CD4-positive, alpha-beta T cell treated with Interleukin-4 for 1 hour (primary cell): ENCODE measurements at regions not wholly inside any gene's neighbourhood (a gene's known extent, or its start where the extent isn't known, plus 50 kb on each side); places are given as distances from the start of the nearest gene placed in this dataset.

Experiments
- DNase-seq, 2 donors: peaks; one replicate each; pipeline ENCODE4 v3.0.0-alpha.2; 2020 to 2022

DNA sequence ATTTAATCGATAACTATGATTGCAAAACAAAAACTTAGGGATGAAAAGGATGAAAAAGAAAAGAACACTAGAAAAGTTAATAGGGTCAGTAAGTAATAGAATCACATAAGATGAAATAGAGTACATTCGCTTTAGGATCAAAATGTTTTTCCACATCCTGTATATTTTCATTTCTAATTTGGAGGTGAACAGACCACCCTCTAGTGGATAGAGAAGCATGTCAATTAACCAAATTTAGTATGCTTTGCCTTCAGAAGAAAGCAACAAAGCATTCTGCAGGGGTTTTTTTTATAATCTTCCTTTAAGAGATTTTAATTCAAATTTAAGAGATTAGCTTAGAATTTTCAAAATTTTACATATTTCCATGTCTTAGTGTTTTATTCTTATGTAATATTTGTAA is 611.0 kb upstream of the SGCG start:
- DNase-seq = no peak

DNA sequence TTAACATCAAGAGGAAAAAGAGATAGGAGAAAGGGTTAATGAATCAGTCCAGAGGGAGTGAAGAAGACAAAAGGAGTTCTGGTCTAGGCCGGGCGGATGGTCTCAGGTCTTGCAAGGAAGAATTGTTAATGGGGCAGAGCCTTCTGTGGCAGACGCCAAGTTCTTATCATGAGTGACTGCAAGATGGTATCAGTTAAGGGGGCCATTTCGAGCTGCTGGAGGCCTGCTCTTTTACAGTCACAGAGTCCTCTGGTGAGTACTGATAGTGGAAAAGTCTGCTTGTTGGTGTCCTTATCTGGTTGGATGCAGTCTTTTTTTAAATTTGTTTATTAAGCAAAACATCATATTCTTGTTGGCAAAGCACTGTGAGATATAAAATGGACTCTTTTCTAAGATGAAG is 590.9 kb upstream of the SGCG start:
- DNase-seq = no peak

DNA sequence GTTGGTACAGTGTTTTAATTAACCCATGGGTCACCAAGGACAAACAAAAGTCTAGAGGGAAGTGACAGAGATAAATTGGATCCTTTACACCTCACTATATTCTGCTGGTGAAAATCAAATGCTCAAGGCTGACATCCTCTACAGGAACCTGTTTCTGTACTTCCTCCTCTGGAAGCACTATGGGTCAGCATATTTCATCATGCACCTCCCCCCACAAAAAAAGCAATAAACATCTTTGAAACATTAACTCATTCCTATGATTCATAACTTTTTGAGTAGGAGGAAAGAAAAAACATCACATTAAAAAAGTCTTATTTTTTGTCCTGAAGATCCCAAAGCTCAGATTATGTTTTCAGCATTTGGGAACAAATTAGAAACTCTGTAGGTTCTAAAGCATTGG is 588.3 kb upstream of the SGCG start:
- DNase-seq = no peak

DNA sequence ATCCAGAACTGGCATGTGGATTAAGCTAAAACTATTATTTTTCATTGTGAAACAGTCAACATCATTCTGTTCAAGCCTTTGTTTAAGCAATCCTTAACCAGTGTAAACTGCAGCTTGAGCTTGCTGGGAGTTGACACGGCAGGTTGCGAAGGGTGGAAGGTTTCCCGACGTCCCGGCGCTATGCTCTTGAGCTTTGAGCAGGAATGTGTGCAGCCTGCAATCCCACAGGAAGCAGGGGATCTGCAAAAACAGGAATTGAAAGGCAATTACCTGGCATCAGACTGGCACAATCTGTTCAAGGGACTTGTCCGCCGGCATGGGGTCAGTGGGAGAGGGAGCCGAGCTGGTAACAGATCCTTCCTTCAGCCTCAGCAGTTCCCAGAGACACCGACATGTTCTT is 586.7 kb upstream of the SGCG start:
- no peak for DNase-seq

DNA sequence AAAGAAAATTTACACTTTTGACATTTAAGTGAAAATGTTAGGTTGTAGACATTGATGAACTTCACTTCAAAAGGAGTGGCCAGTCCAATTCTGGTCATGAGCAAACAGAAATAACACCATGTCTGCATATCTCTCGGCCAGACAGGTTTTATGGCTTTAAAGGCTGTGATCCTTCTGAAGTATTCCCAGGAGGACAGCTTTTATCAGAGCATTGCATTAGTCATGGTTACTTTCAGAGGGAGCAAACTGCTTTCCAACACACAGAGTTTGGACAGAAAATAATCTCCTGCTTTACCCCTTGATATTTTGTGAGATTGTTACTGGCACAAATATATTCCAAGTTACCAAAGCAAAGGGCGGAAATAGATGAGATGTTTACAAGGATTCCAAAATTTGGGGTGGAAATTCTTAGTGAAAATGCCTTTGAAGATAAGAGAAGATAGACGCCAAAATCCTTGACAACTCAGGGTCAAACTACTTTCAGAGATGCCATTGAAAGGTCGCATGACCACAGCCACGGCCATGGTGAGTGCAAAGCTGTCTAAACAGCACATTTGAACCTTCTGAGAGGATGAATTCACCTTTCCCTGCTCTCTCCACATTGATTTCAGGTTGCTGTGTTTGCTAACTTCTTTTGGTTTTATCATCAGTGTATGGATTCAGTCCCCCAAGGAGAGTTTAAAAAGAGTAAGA is 584.5 kb upstream of the SGCG start:
- no peak for DNase-seq

DNA sequence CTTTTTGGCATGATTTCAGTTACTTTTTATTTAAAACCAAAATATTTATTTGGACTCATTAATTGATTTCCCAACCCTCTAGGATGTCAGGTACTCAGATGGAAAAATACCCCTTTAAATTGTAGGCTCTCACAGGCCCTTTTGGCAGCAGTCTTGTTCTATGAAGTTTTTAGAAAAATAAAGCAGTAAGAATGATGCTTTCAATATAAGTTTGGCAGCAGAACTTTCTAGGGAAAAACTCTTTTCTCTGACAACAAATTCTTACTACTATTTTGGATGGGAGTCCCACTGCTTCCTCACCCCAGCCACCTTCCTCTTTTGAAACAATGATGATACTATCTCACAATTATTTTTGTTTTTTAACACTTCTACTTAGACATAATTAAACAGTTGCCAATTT is 581.6 kb upstream of the SGCG start:
- no peak for DNase-seq

DNA sequence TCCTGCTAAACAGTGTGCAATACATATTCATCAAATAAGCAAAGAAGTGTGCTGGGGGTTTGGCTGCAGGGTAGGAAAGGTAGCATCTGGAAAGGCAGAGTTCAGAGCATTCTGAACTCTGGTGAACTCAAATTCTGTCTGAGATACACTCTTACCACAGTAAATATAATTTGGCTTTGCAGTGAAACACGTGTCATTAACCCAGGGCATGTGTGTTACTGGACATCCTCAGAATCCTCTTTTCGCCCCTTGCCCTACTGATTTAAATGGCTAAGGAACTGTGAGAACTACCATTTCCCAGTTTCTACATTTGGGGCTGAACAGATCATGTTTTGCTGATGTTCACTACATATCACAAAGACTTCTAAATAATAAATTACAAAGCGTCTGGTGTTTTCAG is 562.8 kb upstream of the SGCG start:
- DNase-seq = no peak

DNA sequence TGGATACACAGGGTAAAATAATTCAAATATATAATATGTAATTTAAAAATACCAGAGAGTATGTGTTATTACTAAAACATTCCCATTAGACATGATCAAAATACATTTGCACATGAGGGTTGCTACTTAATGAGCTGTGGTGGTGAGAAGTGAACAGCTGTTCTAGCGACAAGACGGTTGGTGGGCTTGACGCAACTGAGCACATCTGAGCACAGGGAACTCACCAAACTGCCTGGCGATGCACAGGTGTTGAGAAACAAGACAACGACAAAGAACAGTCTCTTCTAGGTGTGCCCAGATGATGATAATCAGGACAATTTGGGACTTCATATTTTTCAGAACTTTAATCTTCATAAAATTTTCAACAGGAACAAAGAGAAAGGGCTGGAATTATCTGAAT is 555.1 kb upstream of the SGCG start:
- no peak for DNase-seq

DNA sequence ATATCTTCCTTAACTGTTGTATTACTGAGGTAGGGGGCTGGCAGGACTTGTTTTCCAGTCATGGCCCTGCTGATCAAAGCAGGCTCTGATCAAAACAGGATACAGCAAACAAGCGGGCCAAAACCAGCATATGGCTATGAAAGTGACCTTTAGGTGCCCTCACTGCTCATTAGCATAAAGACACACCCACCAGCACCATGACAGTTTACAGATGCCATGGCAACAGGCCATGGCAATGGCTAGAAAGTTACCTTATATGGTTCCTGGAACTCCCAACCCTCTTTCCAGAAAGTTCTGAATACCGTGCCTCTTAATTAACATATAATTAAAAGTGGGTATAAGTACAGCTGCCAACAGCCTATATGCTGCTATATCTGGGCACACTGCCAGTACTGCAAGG is 551.4 kb upstream of the SGCG start:
- DNase-seq = no peak

DNA sequence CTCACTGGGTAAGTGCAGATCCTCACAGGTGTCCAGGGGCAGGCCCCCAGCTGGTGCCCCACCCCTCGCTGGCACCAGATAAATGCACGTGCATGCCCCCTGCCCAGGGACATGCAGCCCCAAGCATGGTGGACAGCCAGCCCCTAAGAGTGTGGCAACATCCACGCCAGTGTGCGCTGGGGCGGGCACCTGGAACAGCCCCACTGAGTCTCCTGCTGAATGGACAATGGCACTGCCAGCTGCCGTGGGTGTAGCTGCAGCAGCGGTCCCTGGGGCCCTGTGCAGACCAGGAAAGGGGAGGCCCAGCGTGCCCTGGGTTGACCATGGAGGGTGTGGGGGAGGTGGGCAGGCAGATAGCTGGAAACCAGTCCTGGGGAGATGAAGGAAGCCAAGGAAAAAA is 538.7 kb upstream of the SGCG start:
- no peak for DNase-seq

DNA sequence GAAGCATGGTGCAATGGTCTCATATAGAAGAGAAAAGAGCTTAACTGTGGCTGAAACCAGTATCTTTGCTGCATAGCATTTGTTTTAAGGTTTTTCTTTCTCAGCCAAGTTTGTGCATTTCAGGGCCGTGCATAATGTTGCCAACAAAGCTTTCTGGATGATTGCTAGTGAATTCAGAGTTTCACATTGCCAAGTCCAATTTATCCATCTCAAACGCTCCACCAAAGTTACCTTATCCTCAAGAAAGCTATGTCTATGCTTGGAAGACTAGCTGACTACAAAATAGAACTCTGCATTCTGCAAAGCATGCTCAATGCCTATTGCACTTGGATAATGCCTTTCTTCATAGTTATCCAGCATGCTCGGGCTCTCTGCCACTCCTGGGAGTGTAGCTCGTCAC is 535.8 kb upstream of the SGCG start:
- DNase-seq = no peak

DNA sequence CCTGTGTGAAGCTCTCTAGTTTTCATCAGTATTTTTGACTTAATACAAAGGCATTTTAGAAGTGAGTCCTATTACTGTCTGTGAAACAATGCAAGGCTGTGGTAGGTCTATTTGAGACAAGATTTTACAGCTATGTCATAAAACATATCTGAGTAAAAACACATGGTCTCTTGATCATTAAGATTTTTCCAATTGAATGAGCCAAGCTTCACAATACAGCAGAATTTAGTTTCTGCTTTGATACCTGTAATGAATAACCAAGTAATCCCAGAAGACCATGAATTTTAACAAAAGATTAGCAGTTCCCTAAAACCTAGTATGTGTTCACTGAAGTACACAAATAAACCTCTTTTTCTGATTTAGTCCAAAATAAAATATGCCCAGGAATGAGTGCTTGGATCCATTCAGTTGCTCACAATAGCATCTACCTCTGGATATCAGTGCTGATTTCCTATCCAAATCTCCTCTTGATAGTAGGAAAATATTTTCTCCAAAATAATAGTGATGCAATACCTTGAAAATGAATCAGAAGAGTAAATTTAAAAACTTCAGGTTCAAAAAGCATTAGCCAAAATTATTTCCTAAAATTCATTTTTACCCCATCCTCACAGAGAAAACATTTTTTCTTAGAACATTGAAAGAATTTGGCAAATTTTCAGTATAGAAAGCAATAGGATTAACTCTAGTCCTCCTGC is 533.5 kb upstream of the SGCG start:
- DNase-seq = no peak

DNA sequence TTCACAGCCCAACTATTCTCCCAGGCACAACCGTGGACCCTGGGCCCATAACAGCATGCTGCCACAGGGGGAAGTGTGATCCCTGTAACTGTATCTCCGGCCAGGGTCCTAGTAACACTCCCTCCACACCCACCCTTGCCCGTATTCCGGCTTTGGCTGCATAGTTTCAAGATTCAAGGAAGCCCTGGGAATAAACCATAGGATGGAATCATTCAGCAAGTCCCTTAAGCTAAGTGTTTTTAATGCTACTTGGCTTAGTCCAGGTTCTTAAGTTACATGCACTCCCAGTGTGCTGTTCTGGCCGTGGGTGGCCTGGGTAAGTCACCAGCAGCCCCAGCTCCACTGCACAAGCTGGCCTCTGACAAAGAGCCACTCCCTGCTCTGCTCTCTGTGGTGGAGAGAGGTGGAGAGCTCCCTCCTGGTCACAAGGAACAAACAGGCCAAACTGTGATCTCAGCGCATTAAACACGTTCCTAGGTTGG is 532.4 kb upstream of the SGCG start:
- DNase-seq = no peak

DNA sequence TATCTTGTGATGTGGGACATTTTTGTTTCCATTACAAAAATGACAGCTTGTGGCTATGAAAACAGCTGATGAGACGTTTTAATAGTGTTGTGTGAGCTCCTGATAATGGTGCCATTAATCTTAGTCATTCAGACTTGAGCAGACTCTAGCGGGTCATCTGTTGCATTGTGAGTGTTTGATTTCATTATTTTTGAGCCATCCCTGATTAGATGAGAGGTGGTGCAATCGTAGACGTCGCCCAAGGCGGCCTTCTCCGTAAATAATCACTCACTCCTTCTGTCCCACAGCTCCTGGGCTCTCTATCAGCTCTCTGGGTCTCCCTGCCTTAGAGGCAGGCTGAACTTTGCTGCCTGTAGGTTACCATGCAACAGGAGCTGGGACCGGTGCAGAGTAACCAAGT is 528.0 kb upstream of the SGCG start:
- no peak for DNase-seq

DNA sequence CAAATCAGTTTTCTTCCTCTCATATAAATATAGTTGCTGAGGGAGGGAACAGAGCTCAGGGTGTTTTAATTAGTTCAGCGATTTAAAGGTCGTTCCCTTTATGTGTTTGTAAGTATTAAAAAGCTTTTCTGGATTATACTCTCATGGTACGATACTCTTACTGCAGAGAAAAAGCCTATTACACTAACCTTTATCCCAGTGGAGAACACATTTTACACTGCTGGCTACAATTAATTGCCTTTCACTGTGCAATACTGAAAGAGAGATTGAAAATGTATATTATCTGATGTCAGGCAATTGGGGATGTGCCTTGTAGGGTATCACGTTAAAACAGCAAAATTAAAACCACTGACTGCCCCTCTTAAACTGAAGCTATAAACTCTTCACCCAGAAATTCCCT is 526.9 kb upstream of the SGCG start:
- DNase-seq = no peak

DNA sequence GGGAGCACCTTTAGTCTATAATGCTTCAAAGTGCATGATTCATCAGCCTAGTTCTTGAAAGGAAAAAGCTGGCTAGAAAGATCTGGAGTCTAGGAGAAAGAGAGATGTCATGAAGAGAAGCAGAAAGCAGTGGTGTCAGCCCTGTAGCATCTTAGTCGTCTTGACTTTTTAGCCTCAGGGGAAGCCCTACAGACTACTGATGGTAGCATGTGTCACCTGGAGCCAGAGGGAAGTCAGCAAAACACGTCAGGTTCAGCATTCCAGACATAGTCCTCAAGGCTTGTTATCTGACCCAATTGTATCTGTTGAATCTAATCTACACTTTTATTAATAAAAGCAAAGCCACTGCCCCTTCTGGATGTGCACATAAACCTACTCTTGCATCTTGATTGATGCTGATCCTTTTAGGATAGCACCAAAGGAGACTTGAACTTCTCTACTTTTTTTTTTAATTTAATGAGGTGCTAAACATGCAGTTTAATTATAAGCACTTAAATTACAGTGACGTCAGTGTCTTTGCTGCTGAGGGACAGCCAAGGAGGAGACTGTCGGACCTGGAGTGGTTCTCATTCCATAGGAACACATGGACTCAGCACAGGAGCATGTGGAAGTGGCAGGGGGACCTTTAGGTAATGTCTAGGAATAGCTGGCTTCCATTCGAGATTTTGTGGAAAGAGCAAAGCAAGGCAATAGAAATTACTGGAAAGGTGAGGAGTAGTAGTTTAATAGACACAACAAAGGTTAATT is 525.5 kb upstream of the SGCG start:
- no peak for DNase-seq

DNA sequence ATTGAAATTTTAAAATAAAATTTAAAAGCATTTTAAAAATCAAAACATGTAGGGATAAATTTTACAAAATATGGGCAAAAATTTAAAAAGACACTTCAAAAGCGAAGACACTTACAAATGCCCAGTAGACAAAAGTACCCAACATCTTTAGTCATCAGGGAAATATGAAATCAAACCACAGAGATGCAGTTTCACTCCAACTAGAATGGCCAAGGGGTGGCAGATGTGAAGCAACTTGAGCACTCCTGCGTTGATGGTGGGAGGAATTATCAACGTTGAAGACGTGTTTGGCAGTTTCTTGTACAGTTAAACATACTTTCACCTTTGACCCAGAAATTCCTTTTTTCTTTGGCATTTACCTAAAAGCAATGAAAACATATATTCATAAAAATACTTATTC is 518.0 kb upstream of the SGCG start:
- no peak for DNase-seq

DNA sequence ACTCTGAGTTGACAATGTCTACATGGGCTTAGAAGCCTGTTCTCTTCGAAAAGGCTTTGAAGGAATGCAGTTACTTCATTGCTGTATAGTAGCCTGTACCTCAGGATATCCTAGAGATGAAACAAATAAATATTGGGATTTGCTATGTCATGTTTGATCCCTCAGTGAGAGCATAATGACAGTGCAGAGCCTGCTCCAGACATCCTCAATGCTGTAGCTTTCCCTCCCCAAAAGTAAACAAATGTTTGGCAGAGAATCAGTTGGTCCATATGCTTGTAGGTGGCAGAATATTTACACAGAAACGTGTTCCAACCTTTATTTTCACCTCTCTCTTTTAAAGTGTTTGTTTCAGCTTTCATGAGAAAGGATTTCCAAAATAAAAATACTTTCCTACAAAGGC is 515.3 kb upstream of the SGCG start:
- no peak for DNase-seq

DNA sequence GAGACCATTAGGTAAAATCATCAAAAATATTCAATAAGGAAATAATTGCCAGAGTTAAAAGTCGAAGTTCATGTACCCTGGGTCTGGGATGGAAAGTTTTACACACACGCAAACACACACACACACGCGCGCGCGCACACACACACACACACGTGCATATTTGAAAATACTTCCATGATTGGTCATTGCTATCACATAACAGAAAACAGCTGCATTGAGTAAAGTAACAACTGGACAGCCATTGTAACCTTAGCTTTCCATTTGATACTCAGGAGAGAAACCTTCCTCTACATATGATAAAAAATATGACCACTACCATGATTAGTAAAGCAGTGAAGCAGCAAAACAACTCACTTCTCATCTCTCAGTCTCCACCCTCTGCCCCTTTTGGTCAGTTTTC is 490.0 kb upstream of the SGCG start:
- no peak for DNase-seq

DNA sequence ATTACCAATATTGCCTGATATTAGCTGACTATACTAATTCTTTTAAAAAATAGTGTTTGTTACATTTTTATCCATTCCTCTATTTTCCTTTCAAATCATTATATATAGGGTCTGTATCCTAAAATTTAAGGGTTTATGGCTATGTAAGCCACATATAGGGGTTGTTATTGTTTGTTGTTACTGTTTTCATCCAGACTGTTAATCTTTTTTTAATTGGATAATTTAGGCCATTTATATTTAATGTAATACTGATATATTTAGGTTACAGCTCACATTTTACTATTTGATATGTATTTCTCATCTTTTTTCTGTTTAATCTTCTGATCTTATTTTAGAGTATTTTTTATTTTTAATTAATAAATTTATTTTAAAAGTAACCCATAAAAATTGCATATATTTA is 487.1 kb upstream of the SGCG start:
- no peak for DNase-seq

DNA sequence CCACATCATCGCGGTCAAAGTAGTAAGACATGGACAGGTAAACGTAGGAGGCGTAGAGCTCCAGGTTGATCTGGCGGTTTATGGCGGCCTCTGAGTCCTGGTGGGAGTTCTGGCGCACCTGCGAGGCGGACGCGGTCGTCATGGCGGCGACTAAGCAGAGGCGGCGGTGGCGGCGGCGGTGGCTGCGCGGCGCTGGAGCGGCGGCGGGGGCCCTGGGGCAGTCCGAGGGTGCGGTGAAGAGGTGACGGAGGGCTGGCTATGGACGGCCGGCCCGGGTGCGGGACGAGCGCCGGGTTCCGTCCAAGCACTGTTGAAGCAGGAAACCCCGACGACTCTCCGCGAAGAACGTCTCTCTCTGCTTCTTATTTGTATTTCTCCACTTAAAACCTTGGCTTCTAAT is 484.3 kb upstream of the SGCG start:
- no peak for DNase-seq

DNA sequence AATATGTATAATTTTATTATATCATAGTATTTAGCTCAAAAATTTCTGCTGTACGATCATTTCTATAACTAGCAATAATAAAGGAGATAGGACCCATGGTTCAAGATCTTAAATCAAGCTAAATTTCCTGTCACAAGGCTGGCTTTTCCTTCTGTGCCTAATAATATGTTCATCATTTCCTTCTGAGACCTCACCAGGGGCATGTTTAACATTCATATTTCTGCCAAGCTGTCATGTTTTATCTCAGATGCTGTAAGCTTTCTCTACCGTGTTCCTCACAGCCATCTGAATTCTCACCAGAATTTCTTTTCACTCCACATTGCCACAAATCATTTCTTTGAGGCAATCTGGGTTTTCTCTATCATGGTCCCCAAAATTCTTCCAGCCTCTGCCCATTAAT is 482.3 kb upstream of the SGCG start:
- no peak for DNase-seq

DNA sequence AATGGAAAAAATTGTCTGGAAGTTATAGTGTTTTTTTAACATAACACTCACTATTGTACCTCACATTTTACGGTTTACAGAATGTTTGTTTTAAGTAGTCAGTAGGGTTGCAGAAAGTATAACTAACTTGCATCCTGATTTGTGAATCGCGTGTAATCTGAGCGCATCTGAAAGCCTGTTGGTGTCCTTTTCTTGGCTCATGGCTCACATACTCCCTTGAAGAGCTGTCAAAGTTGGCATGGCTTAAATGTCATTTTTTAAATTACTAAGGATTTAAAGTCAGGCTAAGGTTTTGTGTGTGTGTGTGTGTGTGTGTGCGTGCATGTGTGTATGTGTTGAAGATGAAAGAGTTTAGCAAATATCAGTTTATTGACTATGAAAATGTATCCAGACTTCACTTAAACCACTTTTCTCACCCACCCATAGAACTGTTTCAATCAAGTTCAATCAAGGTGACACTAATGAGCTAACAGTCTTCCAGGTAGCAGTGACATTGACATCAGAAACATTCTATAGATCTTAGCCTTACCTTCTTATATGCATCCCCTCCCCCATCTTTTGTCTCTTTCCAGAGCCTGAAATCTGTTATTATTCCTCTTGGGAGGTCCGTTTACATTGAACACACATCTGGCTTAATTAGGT is 480.4 kb upstream of the SGCG start:
- no peak for DNase-seq
